ENCODE measurements at regions not wholly inside any gene's neighbourhood (a gene's known extent, or its start where the extent isn't known, plus 50 kb on each side); places are given as distances from the start of the nearest gene placed in this dataset.
"Not testable (repeated sequence)": the region's sequence is repeated elsewhere in the genome, so short reads cannot be mapped to it uniquely, and the experiment has no call there.

GRCh38 chr9:43089337-43089736 is 905.9 kb downstream of the SPATA31A6 start:
- TF ChIP-seq OSR1 (CRISPR knock-in tag; IDR thresholded peaks at IDR 0.05); GLIS3 (CRISPR knock-in tag; IDR thresholded peaks at IDR 0.05); ZC3H10 (CRISPR knock-in tag; IDR thresholded peaks at IDR 0.05); RARB (CRISPR knock-in tag; IDR thresholded peaks at IDR 0.05); PATZ1 (CRISPR knock-in tag; IDR thresholded peaks at IDR 0.05; ENCODE audit: borderline replicate concordance); TSHZ2 (CRISPR knock-in tag; IDR thresholded peaks at IDR 0.05): not testable (repeated sequence)

Measured in SK-N-SH treated with all-trans-retinoic acid at 6 μM for 48 hours (cell line).